GM12878 (cell line): ENCODE measurements at regions not wholly inside any gene's neighbourhood (a gene's known extent, or its start where the extent isn't known, plus 50 kb on each side); places are given as distances from the start of the nearest gene placed in this dataset.

Experiments used
- ATAC-seq: fragments of 200-7000 bp; cut with Tn5 transposase; 3 replicates; pipeline ENCODE4 v1.9.1; 2020; ENCODE audit warnings: mild to moderate bottlenecking, moderate library complexity
- BruUV-seq: library from RNA; stranded (reverse); fragments of 400-500 nt; replicated peaks from 2 replicates; lab custom pipeline; 2021; lab: Mats Ljungman, UMichigan
- CTCF ChIA-PET: fragments of 300-600 bp; sonication (Branson Sonifier 250); formaldehyde crosslinking; extraction: SDS; loops from one replicate; lab custom pipeline; 2021; ENCODE audit warnings: inconsistent platforms; lab: Yijun Ruan, JAX
- POLR2A ChIA-PET: fragments of 350-600 bp; formaldehyde crosslinking; extraction: SDS; loops from one replicate; lab custom pipeline; 2021; ENCODE audit warnings: inconsistent platforms; lab: Charles Lee
- RAD21 ChIA-PET: fragments of 300-600 bp; sonication (Branson Sonifier 250); formaldehyde crosslinking; loops from one replicate; lab custom pipeline; 2023; ENCODE audit warnings: antibody characterized with exemption; ENCODE audit not compliant: unreplicated experiment; lab: Charles Lee
- SMC1A ChIA-PET: fragments of 300-600 bp; sonication (Branson Sonifier 250); formaldehyde crosslinking; loops from one replicate; lab custom pipeline; 2023; ENCODE audit not compliant: unreplicated experiment, uncharacterized antibody; lab: Charles Lee
- DNase-seq: peaks from one replicate; pipeline ENCODE4 v3.0.0-alpha.2; 2011; ENCODE audit warnings: low read depth, low spot score
- FAIRE-seq: peaks from 3 replicates; lab custom pipeline; 2011; peaks lifted over from hg19 to GRCh38; lab: Jason Lieb, UNC
- H2AFZ ChIP-seq: 2 replicates; pipeline ENCODE4 v1.6.0; 2011; ENCODE audit warnings: low read depth, low read length, control low read depth; ENCODE audit not compliant: control insufficient read depth
- H3K27ac ChIP-seq: 2 replicates; pipeline ENCODE4 v1.5.1; 2011; ENCODE audit warnings: control low read depth; ENCODE audit not compliant: control insufficient read depth, insufficient read depth
- H3K27me3 ChIP-seq, 2 experiments: replicated peaks in 1 of 2; 2 replicates each; pipeline versions ENCODE4 v1.6.0 to v1.6.1; 2011; ENCODE audit warnings: low read length in 1 of 2; ENCODE audit not compliant: control insufficient read depth in 2 of 2, insufficient read depth in 2 of 2
- H3K36me3 ChIP-seq, 2 experiments: 2 replicates each; pipeline ENCODE4 v1.5.1; 2011; ENCODE audit warnings: low read length in 1 of 2; ENCODE audit not compliant: control insufficient read depth in 2 of 2, insufficient read depth in 2 of 2
- H3K4me1 ChIP-seq: 2 replicates; pipeline ENCODE4 v1.6.1; 2011; ENCODE audit warnings: mild to moderate bottlenecking, low read length, moderate library complexity, mixed read lengths; ENCODE audit not compliant: control insufficient read depth, insufficient read depth
- H3K4me2 ChIP-seq: 2 replicates; pipeline ENCODE4 v1.6.0; 2011; ENCODE audit warnings: control low read depth; ENCODE audit not compliant: control insufficient read depth, insufficient read depth
- H3K4me3 ChIP-seq: fragments of 200-600 bp; sonication (generic); 2 replicates; pipeline ENCODE4 v1.5.1; 2016
- H3K79me2 ChIP-seq: 2 replicates; pipeline ENCODE4 v1.6.0; 2011; ENCODE audit warnings: low read length; ENCODE audit not compliant: control insufficient read depth, insufficient read depth
- H3K9ac ChIP-seq: 2 replicates; pipeline ENCODE4 v1.8.0; 2011; ENCODE audit warnings: low read length, control low read depth, mixed read lengths; ENCODE audit not compliant: control insufficient read depth, insufficient read depth
- H3K9me3 ChIP-seq: replicated peaks from 3 replicates; pipeline ENCODE4 v1.5.1; 2011; ENCODE audit warnings: mild to moderate bottlenecking, low read length; ENCODE audit not compliant: control insufficient read depth, insufficient read depth
- H4K20me1 ChIP-seq: 2 replicates; pipeline ENCODE4 v1.6.0; 2011; ENCODE audit not compliant: control insufficient read depth, insufficient read depth
- ATF2 ChIP-seq: IDR thresholded peaks from 2 replicates; pipeline ENCODE4 v1.6.1; 2012; ENCODE audit warnings: low read length, inconsistent platforms
- BACH1 ChIP-seq: fragments of 450-650 bp; IDR thresholded peaks from 2 replicates; pipeline ENCODE4 v1.6.1; 2017; ENCODE audit warnings: mild to moderate bottlenecking, borderline replicate concordance
- CHD2 ChIP-seq: IDR thresholded peaks from 2 replicates; pipeline ENCODE4 v1.6.1; 2011; ENCODE audit warnings: low read depth, low read length, improper control_type of control experiment, borderline replicate concordance
- CHD4 ChIP-seq: fragments of 200-600 bp; sonication (generic); IDR thresholded peaks from 2 replicates; pipeline ENCODE4 v1.6.1; 2016; ENCODE audit warnings: mild to moderate bottlenecking
- CREB1 ChIP-seq: IDR thresholded peaks from 2 replicates; pipeline ENCODE4 v1.6.1; 2012; ENCODE audit warnings: low read depth, mild to moderate bottlenecking, inconsistent platforms
- ESRRA ChIP-seq: IDR thresholded peaks from 2 replicates; pipeline ENCODE4 v1.6.1; 2012; ENCODE audit warnings: mild to moderate bottlenecking, low read length, improper control_type of control experiment
- FOXM1 ChIP-seq: IDR thresholded peaks from 2 replicates; pipeline ENCODE4 v1.6.1; 2012; ENCODE audit warnings: low read depth, mild to moderate bottlenecking, inconsistent platforms, low read length, moderate library complexity
- HDAC2 ChIP-seq: fragments of 200-600 bp; sonication (generic); IDR thresholded peaks from 2 replicates; pipeline ENCODE4 v1.6.1; 2017
- IKZF1 ChIP-seq: fragments of 450-650 bp; conservative IDR thresholded peaks from 2 replicates; pipeline ENCODE4 v1.6.1; 2017; ENCODE audit warnings: antibody characterized with exemption, mild to moderate bottlenecking
- KAT2A ChIP-seq: conservative IDR thresholded peaks from 2 replicates; pipeline ENCODE4 v1.6.1; 2011; ENCODE audit warnings: low read depth, low read length; ENCODE audit not compliant: control insufficient read depth
- MLLT1 ChIP-seq: fragments of 450-650 bp; IDR thresholded peaks from 2 replicates; pipeline ENCODE4 v1.6.1; 2016; ENCODE audit warnings: mild to moderate bottlenecking
- MTA2 ChIP-seq: fragments of 450-650 bp; IDR thresholded peaks from 2 replicates; pipeline ENCODE4 v1.6.1; 2016; ENCODE audit warnings: low read depth, mild to moderate bottlenecking, moderate library complexity
- NFIC ChIP-seq: IDR thresholded peaks from 2 replicates; pipeline ENCODE4 v1.6.1; 2012; ENCODE audit warnings: low read depth, mild to moderate bottlenecking, inconsistent platforms, low read length, moderate library complexity
- POLR2A ChIP-seq: IDR thresholded peaks from 2 replicates; pipeline ENCODE4 v1.6.1; 2011; ENCODE audit warnings: low read depth, mild to moderate bottlenecking, low read length
- RAD21 ChIP-seq: IDR thresholded peaks from 2 replicates; pipeline ENCODE4 v1.6.1; 2011; ENCODE audit warnings: mild to moderate bottlenecking, low read depth, low read length, moderate library complexity; ENCODE audit not compliant: insufficient read depth
- RELA ChIP-seq: fragments of 450-650 bp; IDR thresholded peaks from 2 replicates; pipeline ENCODE4 v1.8.0; 2014; ENCODE audit warnings: borderline replicate concordance; ENCODE audit not compliant: partially characterized antibody
- SPI1 ChIP-seq: IDR thresholded peaks from 2 replicates; pipeline ENCODE4 v1.6.1; 2011; ENCODE audit warnings: low read depth, mild to moderate bottlenecking, low read length, moderate library complexity, borderline replicate concordance; ENCODE audit not compliant: insufficient read depth
- STAT1 ChIP-seq: fragments of 450-650 bp; conservative IDR thresholded peaks from 2 replicates; pipeline ENCODE4 v1.6.1; 2014; ENCODE audit warnings: antibody characterized with exemption, mild to moderate bottlenecking
- SUZ12 ChIP-seq: fragments of 200-600 bp; sonication (generic); IDR thresholded peaks from one replicate; pipeline ENCODE4 v1.6.1; 2018; ENCODE audit warnings: antibody characterized with exemption, mild to moderate bottlenecking; ENCODE audit not compliant: unreplicated experiment
- TAF1 ChIP-seq: IDR thresholded peaks from 2 replicates; pipeline ENCODE4 v1.6.1; 2011; ENCODE audit warnings: mild to moderate bottlenecking, low read depth, low read length, borderline replicate concordance
- USF1 ChIP-seq: IDR thresholded peaks from 2 replicates; pipeline ENCODE4 v1.6.1; 2011; ENCODE audit warnings: borderline replicate concordance, low read depth, mild to moderate bottlenecking, moderate library complexity, mixed read lengths, low read length; ENCODE audit not compliant: insufficient read depth; ENCODE audit errors: extremely low read length
- ZBED1 ChIP-seq: IDR thresholded peaks from 2 replicates; pipeline ENCODE4 v1.6.1; 2016; ENCODE audit warnings: borderline replicate concordance
- ZNF217 ChIP-seq: fragments of 450-650 bp; IDR thresholded peaks from 2 replicates; pipeline ENCODE4 v1.6.1; 2017; ENCODE audit warnings: antibody characterized with exemption, mild to moderate bottlenecking
- ZNF384 ChIP-seq: IDR thresholded peaks from 2 replicates; pipeline ENCODE4 v1.6.1; 2012; ENCODE audit warnings: low read depth, mild to moderate bottlenecking, low read length, improper control_type of control experiment, borderline replicate concordance
- WGBS: methylation state at CpG from one replicate; pipeline ENCODE4 v1.1.6; 2016; ENCODE audit warnings: low lambda C conversion rate; ENCODE audit not compliant: insufficient replicate concordance, insufficient coverage; ENCODE audit errors: missing lambda C conversion rate; 5-methylcytosine and 5-hydroxymethylcytosine counted together
- in situ Hi-C: fragments of 300-500 bp; cut with MboI; formaldehyde crosslinking; loops from 9 replicates; pipeline ENCODE4 v1.14.3; 2018; ENCODE audit warnings: mixed read lengths
- intact Hi-C: fragments of 100-400 bp; cut with micrococcal nuclease; formaldehyde crosslinking; loops from one replicate; pipeline ENCODE4 v1.14.2; 2022; ENCODE audit not compliant: unreplicated experiment

GRCh38 chr4:30789219-30789671 lies 69.1 kb downstream of the PCDH7 start (continued):
- no peak for TF ChIP-seq MLLT1
- no peak for TF ChIP-seq CREB1

- no peak for FAIRE-seq
- CTCF ChIA-PET: no interaction called here
- peak; percentile 74 for ATAC-seq
- in situ Hi-C loops (no loop called here), intact Hi-C loops (no loop called here)
- H3K9ac ChIP-seq: no peak overlapping the region
- 35% methylated on average over 1 of the region's 1 CpG for WGBS
- H4K20me1 ChIP-seq: no peaks in the 10 kb centered on the region
- RAD21 ChIA-PET: no interaction called here
- H3K79me2 ChIP-seq: no peaks in the 10 kb centered on the region
- H3K4me2 ChIP-seq: no peak overlapping the region
- DNase-seq: no peak
- no peaks in the 10 kb centered on the region for H3K27me3 ChIP-seq
- SMC1A ChIA-PET: no interaction called here
- no peaks in the 10 kb centered on the region for H3K36me3 ChIP-seq
- H2AFZ ChIP-seq: no peak overlapping the region
- no TSS peak for BruUV-seq
- H3K4me3 ChIP-seq: no peak overlapping the region
- POLR2A ChIA-PET: no interaction called here
- H3K9me3 ChIP-seq: no peaks in the 10 kb centered on the region
- no peaks in the 10 kb centered on the region for H3K4me1 ChIP-seq
- no peak overlapping the region for H3K27ac ChIP-seq
- TF ChIP-seq CHD2: no peak
- no peak for TF ChIP-seq FOXM1
- no peak for TF ChIP-seq RELA
- no peak for TF ChIP-seq POLR2A
- TF ChIP-seq ZNF384: no peak
- no peak for TF ChIP-seq BACH1
- peak; percentile 71; the same call in 1 of the 2 replicates for TF ChIP-seq ZNF217
- TF ChIP-seq SUZ12: no peak
- no peak for TF ChIP-seq TAF1
- TF ChIP-seq KAT2A: no peak
- no peak for TF ChIP-seq ESRRA
- no peak for TF ChIP-seq CHD4
- no peak for TF ChIP-seq ATF2
- TF ChIP-seq STAT1: no peak
- TF ChIP-seq NFIC: no peak
- 0 out of 2 replicates have a peak, but pooled peaks have one; percentile 7 for TF ChIP-seq SPI1
- TF ChIP-seq MTA2: 0 out of 2 replicates have a peak, but pooled peaks have one; percentile 34
- no peak for TF ChIP-seq USF1
- no peak for TF ChIP-seq IKZF1
- TF ChIP-seq ZBED1: no peak
- TF ChIP-seq HDAC2: no peak
- no peak for TF ChIP-seq RAD21
Observed at GRCh38 chr4:30790123-30790522, 70.0 kb downstream of the PCDH7 start.
